OCI-LY7 (cell line): ENCODE measurements at regions not wholly inside any gene's neighbourhood (a gene's known extent, or its start where the extent isn't known, plus 50 kb on each side); places are given as distances from the start of the nearest gene placed in this dataset.
"Not testable (repeated sequence)": the region's sequence is repeated elsewhere in the genome, so short reads cannot be mapped to it uniquely, and the experiment has no call there.

Source experiments
- BruUV-seq: library from RNA; stranded (reverse); fragments of 400-500 nt; replicated peaks from 2 replicates; lab custom pipeline; 2021; lab: Mats Ljungman, UMichigan
- CTCF ChIA-PET: fragments of 300-600 bp; sonication (Branson Sonifier 250); formaldehyde crosslinking; loops from one replicate; lab custom pipeline; 2022; ENCODE audit warnings: antibody characterized with exemption; ENCODE audit not compliant: unreplicated experiment; lab: Charles Lee
- POLR2A ChIA-PET: fragments of 300-600 bp; sonication (Branson Sonifier 250); formaldehyde crosslinking; loops from one replicate; lab custom pipeline; 2022; ENCODE audit warnings: antibody characterized with exemption; lab: Charles Lee
- DNase-seq: peaks from one replicate; pipeline ENCODE4 v3.0.0-alpha.2; 2015; ENCODE audit warnings: low spot score
- H2AFZ ChIP-seq: fragments of 200-600 bp; sonication (generic), shearing (Covaris generic); 2 replicates; pipeline ENCODE4 v1.6.1; 2014; ENCODE audit warnings: mild to moderate bottlenecking, antibody characterized with exemption, low read length, moderate library complexity
- H3K27ac ChIP-seq: fragments of 200-600 bp; sonication (generic); 2 replicates; pipeline ENCODE4 v1.5.1; 2014; ENCODE audit warnings: mixed run types, low read depth, mild to moderate bottlenecking, moderate library complexity, low read length, inconsistent platforms; ENCODE audit not compliant: poor library complexity, severe bottlenecking
- H3K36me3 ChIP-seq: fragments of 200-600 bp; sonication (generic); 2 replicates; pipeline ENCODE4 v1.6.1; 2014; ENCODE audit warnings: mild to moderate bottlenecking, antibody characterized with exemption, low read length, moderate library complexity, mixed read lengths; ENCODE audit not compliant: insufficient read depth
- H3K4me1 ChIP-seq: fragments of 200-600 bp; sonication (generic); 2 replicates; pipeline ENCODE4 v1.5.1; 2014; ENCODE audit warnings: mild to moderate bottlenecking, low read length; ENCODE audit not compliant: insufficient read depth, poor library complexity, severe bottlenecking
- H3K4me2 ChIP-seq: fragments of 200-600 bp; sonication (generic); 2 replicates; pipeline ENCODE4 v1.6.1; 2014; ENCODE audit warnings: mild to moderate bottlenecking, low read length
- H3K4me3 ChIP-seq: fragments of 200-600 bp; sonication (generic); 2 replicates; pipeline ENCODE4 v1.5.1; 2014; ENCODE audit warnings: mild to moderate bottlenecking, low read depth, low read length; ENCODE audit not compliant: poor library complexity, severe bottlenecking
- H3K79me2 ChIP-seq: fragments of 200-600 bp; sonication (generic); 2 replicates; pipeline ENCODE4 v1.6.1; 2016; ENCODE audit warnings: low read depth, mild to moderate bottlenecking, low read length, moderate library complexity, mixed read lengths; ENCODE audit not compliant: insufficient read depth
- H3K9me2 ChIP-seq: fragments of 200-600 bp; sonication (generic); 2 replicates; pipeline ENCODE4 v1.6.1; 2016; ENCODE audit warnings: mild to moderate bottlenecking, low read length, mixed read lengths; ENCODE audit not compliant: insufficient read depth
- H3K9me3 ChIP-seq: fragments of 200-600 bp; sonication (generic); 2 replicates; pipeline ENCODE4 v1.6.1; 2014; ENCODE audit warnings: mild to moderate bottlenecking, mixed run types, low read length, mixed read lengths
- H4K20me1 ChIP-seq: fragments of 200-600 bp; sonication (generic); 2 replicates; pipeline ENCODE4 v1.6.1; 2014; ENCODE audit warnings: mild to moderate bottlenecking, antibody characterized with exemption, low read length, moderate library complexity, mixed read lengths; ENCODE audit not compliant: insufficient read depth
- EZH2phosphoT487 ChIP-seq: fragments of 200-600 bp; sonication (generic); IDR thresholded peaks from 2 replicates; pipeline ENCODE4 v1.6.1; 2018; ENCODE audit warnings: low read depth, borderline replicate concordance, mild to moderate bottlenecking, mixed run types, antibody characterized with exemption, low read length, moderate library complexity, mixed read lengths
- intact Hi-C: fragments of 100-400 bp; cut with micrococcal nuclease; formaldehyde crosslinking; loops from one replicate; pipeline ENCODE4 v1.10.0; 2022; ENCODE audit not compliant: unreplicated experiment
- TF ChIP-seq, protein P1 (sequence below): fragments of 200-600 bp; sonication (generic); conservative IDR thresholded peaks from 2 replicates; pipeline ENCODE4 v1.5.1; 2014; ENCODE audit warnings: mild to moderate bottlenecking, antibody characterized with exemption, low read length, moderate library complexity, mixed read lengths

DNA sequence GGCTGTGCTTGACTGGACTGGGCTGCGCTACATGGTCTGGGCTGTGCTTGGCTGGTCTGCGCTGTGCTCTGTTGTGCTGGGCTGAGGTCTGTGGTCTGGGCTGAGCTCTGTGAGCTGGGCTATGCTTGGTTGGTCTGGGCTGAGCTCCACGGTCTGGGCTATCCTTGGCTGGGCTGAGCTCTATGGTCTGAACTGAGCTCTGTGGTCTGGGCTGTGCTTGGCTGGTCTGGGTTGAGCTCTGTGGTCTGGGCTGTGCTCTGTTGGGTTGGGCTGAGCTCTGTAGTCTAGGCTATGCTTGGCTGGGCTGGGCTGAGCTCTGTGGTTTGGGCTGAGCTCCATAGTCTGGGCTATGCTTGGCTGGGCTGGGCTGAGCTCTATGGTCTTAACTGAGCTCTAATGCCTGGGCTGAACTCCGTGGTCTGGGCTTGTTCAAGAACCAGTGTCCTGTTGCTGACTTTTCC is 92.0 kb downstream of the PLXNA1 start:
- intact Hi-C loops: loop anchor here (1.0 kb wide), 1 partner anchor 120 kb away; no protein-coding TSS in a partner anchor
- Histone ChIP-seq H3K4me2 (peak overlapping the region; percentile 75), H3K27ac (peak overlapping the region; percentile 94), H3K79me2 (no peaks in the 10 kb centered on the region), H3K4me3 (peak overlapping the region; percentile 51), H3K4me1 (peaks cover 42% of the 10 kb centered on the region), H3K36me3 (no peaks in the 10 kb centered on the region), H2AFZ (peak overlapping the region; percentile 84), H4K20me1 (no peaks in the 10 kb centered on the region), H3K9me3 (peaks cover 20% of the 10 kb centered on the region), H3K9me2 (no peaks in the 10 kb centered on the region)
- BruUV-seq: no TSS peak
- ChIA-PET POLR2A (interaction anchor here (0.9 to 1.3 kb wide), 4 partner anchors 18 to 119 kb away, joined by 3 read pairs; no protein-coding TSS in a partner anchor), CTCF (interaction anchor here (0.5 to 0.7 kb wide), 2 partner anchors 94 to 816 kb away, joined by 3 read pairs; no protein-coding TSS in a partner anchor)
- TF ChIP-seq, protein P1, sequence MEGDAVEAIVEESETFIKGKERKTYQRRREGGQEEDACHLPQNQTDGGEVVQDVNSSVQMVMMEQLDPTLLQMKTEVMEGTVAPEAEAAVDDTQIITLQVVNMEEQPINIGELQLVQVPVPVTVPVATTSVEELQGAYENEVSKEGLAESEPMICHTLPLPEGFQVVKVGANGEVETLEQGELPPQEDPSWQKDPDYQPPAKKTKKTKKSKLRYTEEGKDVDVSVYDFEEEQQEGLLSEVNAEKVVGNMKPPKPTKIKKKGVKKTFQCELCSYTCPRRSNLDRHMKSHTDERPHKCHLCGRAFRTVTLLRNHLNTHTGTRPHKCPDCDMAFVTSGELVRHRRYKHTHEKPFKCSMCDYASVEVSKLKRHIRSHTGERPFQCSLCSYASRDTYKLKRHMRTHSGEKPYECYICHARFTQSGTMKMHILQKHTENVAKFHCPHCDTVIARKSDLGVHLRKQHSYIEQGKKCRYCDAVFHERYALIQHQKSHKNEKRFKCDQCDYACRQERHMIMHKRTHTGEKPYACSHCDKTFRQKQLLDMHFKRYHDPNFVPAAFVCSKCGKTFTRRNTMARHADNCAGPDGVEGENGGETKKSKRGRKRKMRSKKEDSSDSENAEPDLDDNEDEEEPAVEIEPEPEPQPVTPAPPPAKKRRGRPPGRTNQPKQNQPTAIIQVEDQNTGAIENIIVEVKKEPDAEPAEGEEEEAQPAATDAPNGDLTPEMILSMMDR: no peak
- TF ChIP-seq EZH2phosphoT487: no peak
- peak; percentile 96 for DNase-seq

DNA sequence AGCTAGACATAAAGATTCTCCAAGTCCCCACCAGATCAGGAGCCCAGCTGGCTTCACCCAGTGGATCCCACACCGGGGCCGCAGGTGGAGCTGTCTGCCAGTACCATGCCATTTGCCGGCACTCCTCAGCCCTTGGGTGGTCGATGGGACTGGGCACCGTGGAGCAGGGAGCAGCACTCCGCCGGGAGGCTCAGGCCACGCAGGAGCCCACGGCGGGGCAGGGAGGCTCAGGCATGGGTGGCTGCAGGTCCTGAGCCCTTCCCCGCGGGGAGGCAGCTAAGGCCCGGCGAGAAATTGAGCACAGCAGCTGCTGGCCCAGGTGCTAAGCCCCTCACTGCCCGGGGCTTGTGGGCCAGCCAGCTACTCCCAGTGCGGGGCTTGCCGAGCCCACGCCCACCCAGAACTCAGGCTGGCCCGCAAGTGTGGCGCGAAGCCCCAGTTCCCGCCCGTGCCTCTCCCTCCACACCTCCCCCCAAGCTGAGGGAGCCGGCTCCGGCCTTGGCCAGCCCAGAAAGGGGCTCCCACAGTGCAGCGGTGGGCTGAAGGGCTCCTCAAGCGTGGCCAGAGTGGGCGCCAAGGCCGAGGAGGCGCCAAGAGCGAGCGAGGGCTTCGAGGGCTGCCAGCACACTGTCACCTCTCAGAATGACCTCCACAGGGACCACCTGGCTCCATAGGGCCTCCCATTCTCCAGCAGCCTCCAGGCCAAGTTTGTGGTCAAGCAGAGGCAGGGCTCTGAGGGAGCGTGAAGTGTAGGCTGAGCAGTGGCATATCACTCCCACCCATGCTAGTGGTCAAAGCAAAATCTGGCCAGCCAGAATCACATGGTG is 93.5 kb downstream of the PLXNA1 start:
- Histone ChIP-seq H3K4me1 (peaks cover 50% of the 10 kb centered on the region), H3K9me3 (peaks cover 20% of the 10 kb centered on the region)
- BruUV-seq, H4K20me1 ChIP-seq, H3K79me2 ChIP-seq, CTCF ChIA-PET, intact Hi-C loops, DNase-seq, H2AFZ ChIP-seq, H3K36me3 ChIP-seq, H3K4me2 ChIP-seq, H3K9me2 ChIP-seq, H3K4me3 ChIP-seq, H3K27ac ChIP-seq: not testable (repeated sequence)
- POLR2A ChIA-PET: interaction anchor here (0.7 kb wide), 1 partner anchor 109 kb away, joined by 4 read pairs; no protein-coding TSS in a partner anchor

DNA sequence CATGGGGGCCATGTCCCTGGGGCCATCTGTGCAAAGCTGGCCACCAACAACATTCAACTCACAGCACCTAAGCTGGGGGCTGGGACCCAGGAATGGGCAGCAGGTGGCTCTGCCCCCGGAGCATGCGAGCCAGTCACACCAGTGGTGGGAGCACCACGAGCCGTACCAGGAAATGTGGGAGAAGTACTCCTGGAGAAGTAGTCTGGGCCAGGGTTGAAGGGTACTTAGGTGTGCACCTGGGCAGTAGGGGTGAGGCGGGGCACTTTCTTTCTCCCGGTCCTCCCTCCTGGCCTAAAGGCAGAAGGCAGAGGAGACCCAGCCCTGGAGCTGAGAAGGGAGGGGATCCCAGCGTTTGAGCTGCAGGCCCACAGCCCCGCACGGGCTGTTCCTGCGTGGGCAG is 94.2 kb downstream of the PLXNA1 start:
- intact Hi-C loops: no loop called here
- POLR2A ChIA-PET: no interaction called here
- H3K79me2 ChIP-seq: no peaks in the 10 kb centered on the region

More for the DNA sequence above, 94.2 kb downstream of the PLXNA1 start:
- peaks cover 20% of the 10 kb centered on the region for H3K9me3 ChIP-seq
- no peak overlapping the region for H3K4me2 ChIP-seq
- DNase-seq: no peak
- H3K4me1 ChIP-seq: peaks cover 50% of the 10 kb centered on the region
- CTCF ChIA-PET: no interaction called here
- H2AFZ ChIP-seq: no peak overlapping the region
- no peak overlapping the region for H3K4me3 ChIP-seq
- BruUV-seq: no TSS peak
- TF ChIP-seq EZH2phosphoT487: no peak
- TF ChIP-seq, protein P1: no peak
- H3K9me2 ChIP-seq: no peaks in the 10 kb centered on the region
- H4K20me1 ChIP-seq: no peaks in the 10 kb centered on the region
- H3K27ac ChIP-seq: no peak overlapping the region
- H3K36me3 ChIP-seq: no peaks in the 10 kb centered on the region
